ENCODE measurements at regions not wholly inside any gene's neighbourhood (a gene's known extent, or its start where the extent isn't known, plus 50 kb on each side); places are given as distances from the start of the nearest gene placed in this dataset.
A peak's percentile ranks its signal among the peaks of the same experiment; 100 is the strongest.
"Not testable (repeated sequence)": the region's sequence is repeated elsewhere in the genome, so short reads cannot be mapped to it uniquely, and the experiment has no call there.

- ATAC-seq, result no peak
- Histone ChIP-seq H4K20me1 (ENCODE audit: low read length) (no peaks in the 10 kb centered on the region), H3K79me2 (ENCODE audit: low read length) (no peaks in the 10 kb centered on the region), H3K9me3 (ENCODE audit: low read length) (no peaks in the 10 kb centered on the region), H3K4me3 (ENCODE audit: low read length) (no peak overlapping the region), H3K27ac (ENCODE audit: low read length) (no peak overlapping the region), H3K36me3 (ENCODE audit: low read depth, low read length) (no peaks in the 10 kb centered on the region), H3K4me1 (ENCODE audit: insufficient read depth, low read length) (no peaks in the 10 kb centered on the region), H3K27me3 (ENCODE audit: low read length) (no peaks in the 10 kb centered on the region), H2AFZ (ENCODE audit: low read length) (no peak overlapping the region), H3K9me2 (replicated peaks; ENCODE audit: low read length) (no peaks in the 10 kb centered on the region), H3K4me2 (ENCODE audit: low read length) (no peak overlapping the region), H3F3A (ENCODE audit: low read length, unreplicated experiment) (no peaks in the 10 kb centered on the region), H3K9ac (ENCODE audit: low read length) (no peak overlapping the region)
- ChIA-PET CTCF (no interaction called here), POLR2A (ENCODE audit: unreplicated experiment) (no interaction called here)
- intact Hi-C loops (cut with micrococcal nuclease), result no loop called here
- TF ChIP-seq EZH2 (IDR thresholded peaks at IDR 0.05; ENCODE audit: low read length, unreplicated experiment) (no peak), CTCF (conservative IDR thresholded peaks at IDR 0.05; ENCODE audit: low read depth, low read length) (no peak), EZH2phosphoT487 (IDR thresholded peaks at IDR 0.05; ENCODE audit: borderline replicate concordance, low read length) (no peak)
- no peak for DNase-seq
- BruUV-seq (replicated peaks), result no TSS peak
Measured at GRCh38 chr7:79513261-79513660, 59.8 kb upstream of the MAGI2 start.

GRCh38 chr7:79512261-79512660 lies 58.8 kb upstream of the MAGI2 start:
- ATAC-seq (no peak), DNase-seq (peak; percentile 8)
- Histone ChIP-seq H3K4me2 (ENCODE audit: low read length) (no peak overlapping the region), H3K79me2 (ENCODE audit: low read length) (no peaks in the 10 kb centered on the region), H3F3A (ENCODE audit: low read length, unreplicated experiment) (no peaks in the 10 kb centered on the region), H3K36me3 (ENCODE audit: low read depth, low read length) (no peaks in the 10 kb centered on the region), H3K27ac (ENCODE audit: low read length) (no peak overlapping the region), H3K9me2 (replicated peaks; ENCODE audit: low read length) (no peaks in the 10 kb centered on the region), H3K4me3 (ENCODE audit: low read length) (no peak overlapping the region), H4K20me1 (ENCODE audit: low read length) (no peaks in the 10 kb centered on the region), H2AFZ (ENCODE audit: low read length) (no peak overlapping the region), H3K9ac (ENCODE audit: low read length) (no peak overlapping the region), H3K4me1 (ENCODE audit: insufficient read depth, low read length) (no peaks in the 10 kb centered on the region), H3K9me3 (ENCODE audit: low read length) (no peaks in the 10 kb centered on the region), H3K27me3 (ENCODE audit: low read length) (no peaks in the 10 kb centered on the region)
- BruUV-seq (replicated peaks), result no TSS peak
- ChIA-PET CTCF (no interaction called here), POLR2A (ENCODE audit: unreplicated experiment) (no interaction called here)
- intact Hi-C loops (cut with micrococcal nuclease), result no loop called here
- no peak for TF ChIP-seq CTCF (conservative IDR thresholded peaks at IDR 0.05; ENCODE audit: low read depth, low read length)
- no peak for TF ChIP-seq EZH2phosphoT487 (IDR thresholded peaks at IDR 0.05; ENCODE audit: borderline replicate concordance, low read length)
- no peak for TF ChIP-seq EZH2 (IDR thresholded peaks at IDR 0.05; ENCODE audit: low read length, unreplicated experiment)

GRCh38 chr7:79511056-79511455 lies 57.6 kb upstream of the MAGI2 start:
- DNase-seq; H3F3A ChIP-seq (ENCODE audit: low read length, unreplicated experiment); H3K79me2 ChIP-seq (ENCODE audit: low read length); H3K9me3 ChIP-seq (ENCODE audit: low read length); ATAC-seq; H3K9me2 ChIP-seq (replicated peaks; ENCODE audit: low read length); H3K4me2 ChIP-seq (ENCODE audit: low read length); BruUV-seq (replicated peaks); intact Hi-C loops (cut with micrococcal nuclease); H3K36me3 ChIP-seq (ENCODE audit: low read depth, low read length); H4K20me1 ChIP-seq (ENCODE audit: low read length); H3K9ac ChIP-seq (ENCODE audit: low read length); H3K4me3 ChIP-seq (ENCODE audit: low read length); POLR2A ChIA-PET (ENCODE audit: unreplicated experiment); H2AFZ ChIP-seq (ENCODE audit: low read length); H3K27me3 ChIP-seq (ENCODE audit: low read length); H3K27ac ChIP-seq (ENCODE audit: low read length); CTCF ChIA-PET; H3K4me1 ChIP-seq (ENCODE audit: insufficient read depth, low read length): not testable (repeated sequence)

Data from PC-3 (cell line).